NCI-H128 (cell line): ENCODE measurements at regions not wholly inside any gene's neighbourhood (a gene's known extent, or its start where the extent isn't known, plus 50 kb on each side); places are given as distances from the start of the nearest gene placed in this dataset.
"Not testable (repeated sequence)": the region's sequence is repeated elsewhere in the genome, so short reads cannot be mapped to it uniquely, and the experiment has no call there.

ENCODE experiments used
- DNase-seq: peaks from one replicate; lab custom pipeline; 2025; ENCODE audit not compliant: unreplicated experiment; lab: John Stamatoyannopoulos, UW

GRCh38 chr11:98728421-98728820, 292.3 kb upstream of the CNTN5 start:
- DNase-seq, result no peak

- no peak for DNase-seq
These were observed 291.6 kb upstream of the CNTN5 start for GRCh38 chr11:98729118-98729517.

DNA sequence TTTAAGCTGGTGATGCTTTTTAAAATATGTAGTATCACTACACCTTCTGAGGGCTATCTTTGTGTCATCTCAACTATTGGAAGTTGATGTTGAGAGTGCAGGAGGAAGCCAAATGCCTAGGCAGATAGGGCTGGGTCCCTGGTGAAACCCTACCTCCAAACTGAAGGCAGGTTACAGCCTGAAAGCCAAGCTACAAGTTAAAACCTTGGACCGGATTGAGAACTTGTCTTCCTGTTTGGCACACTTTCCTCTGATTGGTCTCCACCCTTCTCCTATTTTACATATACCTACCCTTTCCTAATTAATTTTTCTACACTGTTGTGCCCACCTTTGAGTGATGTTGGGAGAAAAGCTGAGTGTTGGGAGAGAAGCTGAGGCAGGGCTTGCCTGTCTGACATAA, 287.8 kb upstream of the CNTN5 start:
- DNase-seq, result no peak

DNA sequence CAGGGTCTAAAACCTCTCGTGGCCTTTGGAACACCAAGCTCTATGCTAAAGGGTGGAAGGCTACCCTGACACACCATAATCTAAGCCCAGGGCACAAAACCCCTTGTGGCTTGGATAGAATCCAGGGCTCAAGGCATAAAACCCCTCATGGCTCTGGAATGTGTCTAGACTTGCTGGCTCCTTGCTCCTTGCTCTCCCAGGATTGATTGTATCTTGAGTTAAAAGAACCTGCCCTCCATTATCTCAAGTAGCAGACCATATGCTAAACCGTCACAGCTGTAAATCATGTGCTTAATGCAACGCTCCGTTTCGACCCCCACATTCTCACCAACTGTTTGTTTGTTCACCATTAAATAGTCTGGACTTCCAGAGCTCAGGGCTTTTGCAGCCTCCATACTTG, 287.4 kb upstream of the CNTN5 start:
- not testable (repeated sequence) for DNase-seq

- no peak for DNase-seq
These were observed 286.1 kb upstream of the CNTN5 start for GRCh38 chr11:98734686-98735085.

DNA sequence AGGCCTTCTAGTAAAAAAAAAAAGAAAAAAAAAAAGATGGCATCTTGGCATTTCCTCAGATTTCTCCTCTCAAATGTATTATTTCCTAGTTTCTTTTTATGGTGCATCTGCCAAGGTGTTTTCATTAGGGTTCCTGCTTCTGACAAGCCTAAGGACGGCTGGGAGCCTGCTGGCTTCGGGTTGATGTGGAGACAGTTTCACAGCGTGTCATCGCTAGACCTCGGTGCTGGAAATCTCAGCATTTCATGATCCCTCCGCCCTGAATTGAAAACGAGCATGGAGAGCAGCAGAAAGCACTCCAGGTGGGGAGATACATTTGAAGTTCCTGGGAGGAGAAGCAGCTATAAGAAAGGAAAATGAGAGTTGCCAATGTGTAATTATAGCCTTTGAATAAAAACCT, 283.9 kb upstream of the CNTN5 start:
- DNase-seq, result no peak

GRCh38 chr11:98740321-98740720, 280.4 kb upstream of the CNTN5 start:
- no peak for DNase-seq

DNA sequence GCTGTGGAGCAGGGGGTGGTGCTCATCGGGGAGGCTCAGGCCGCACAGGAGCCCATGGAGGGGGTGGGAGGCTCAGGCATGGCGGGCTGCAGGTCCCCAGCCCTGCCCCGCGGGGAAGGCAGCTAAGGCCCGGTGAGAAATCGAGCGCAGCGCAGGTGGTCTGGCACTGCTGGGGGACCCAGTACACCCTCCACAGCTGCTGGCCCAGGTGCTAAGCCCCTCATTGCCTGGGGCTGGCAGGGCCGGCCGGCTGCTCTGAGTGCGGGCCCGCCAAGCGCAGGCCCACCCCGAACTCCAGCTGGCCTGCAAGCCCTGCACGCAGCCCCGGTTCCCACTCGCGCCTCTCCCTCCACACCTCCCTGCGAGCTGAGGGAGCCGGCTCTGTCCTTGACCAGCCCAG, 257.3 kb upstream of the CNTN5 start:
- DNase-seq, result not testable (repeated sequence)

DNA sequence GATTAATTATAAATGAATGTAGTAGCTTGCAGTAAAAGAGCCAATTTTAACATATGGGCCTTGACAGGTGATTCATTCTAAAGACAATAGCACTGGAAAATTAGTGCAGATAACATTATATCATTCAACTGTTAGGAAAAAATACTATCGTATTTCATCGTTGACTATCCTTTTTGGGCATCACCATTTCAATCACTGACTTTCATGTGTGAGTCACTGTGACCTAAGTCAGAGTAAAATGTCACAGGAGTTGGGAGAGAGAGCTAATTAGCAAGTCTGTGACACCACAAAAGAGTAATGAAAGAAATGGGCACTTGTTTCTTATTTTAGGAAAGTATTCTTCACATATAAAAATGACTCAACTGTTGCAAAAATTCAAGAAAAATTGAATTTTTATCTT, 253.8 kb upstream of the CNTN5 start:
- no peak for DNase-seq

DNA sequence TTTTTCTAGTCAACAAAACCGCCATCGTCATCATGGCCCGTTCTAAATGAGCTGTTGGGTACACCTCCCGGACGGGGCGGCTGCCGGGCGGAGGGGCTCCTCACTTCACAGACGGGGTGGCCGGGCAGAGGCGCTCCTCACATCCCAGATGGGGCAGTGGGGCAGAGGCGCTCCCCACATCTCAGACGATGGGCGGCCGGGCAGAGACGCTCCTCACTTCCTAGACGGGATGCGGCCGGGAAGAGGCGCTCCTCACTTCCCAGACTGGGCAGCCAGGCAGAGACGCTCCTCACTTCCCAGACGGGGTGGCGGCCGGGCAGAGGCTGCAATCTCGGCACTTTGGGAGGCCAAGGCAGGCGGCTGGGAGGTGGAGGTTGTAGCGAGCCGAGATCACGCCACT, 250.7 kb upstream of the CNTN5 start:
- not testable (repeated sequence) for DNase-seq

GRCh38 chr11:98771791-98772190, 249.0 kb upstream of the CNTN5 start:
- no peak for DNase-seq

- no peak for DNase-seq
These were observed 247.9 kb upstream of the CNTN5 start for GRCh38 chr11:98772893-98773292.

DNA sequence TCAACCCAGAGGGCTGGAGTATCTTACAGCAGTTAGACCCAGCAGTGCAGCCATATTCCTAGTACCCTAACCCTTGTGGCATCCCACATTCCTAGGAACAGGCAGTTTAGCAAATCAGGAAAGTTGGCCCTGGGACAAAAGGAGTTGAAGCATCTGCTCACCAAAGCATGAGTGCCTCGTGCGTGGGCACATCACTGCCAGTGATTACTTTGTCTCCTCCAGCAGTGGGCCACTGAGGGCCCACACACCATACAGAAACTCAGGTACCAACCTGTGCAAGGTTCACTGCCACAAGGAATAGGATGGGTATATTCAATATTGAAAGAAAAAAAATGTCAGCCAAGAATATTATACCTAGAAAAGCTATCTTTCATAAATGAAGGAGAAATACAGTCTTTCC, 227.5 kb upstream of the CNTN5 start:
- DNase-seq, result no peak

GRCh38 chr11:98798333-98798732, 222.4 kb upstream of the CNTN5 start:
- DNase-seq, result no peak

- DNase-seq, result no peak
These were observed 220.1 kb upstream of the CNTN5 start for GRCh38 chr11:98800696-98801095.

GRCh38 chr11:98828986-98829708, 191.6 kb upstream of the CNTN5 start:
- DNase-seq, result no peak

GRCh38 chr11:98829971-98830370, 190.8 kb upstream of the CNTN5 start:
- DNase-seq, result no peak

GRCh38 chr11:98834776-98835175, 186.0 kb upstream of the CNTN5 start:
- no peak for DNase-seq

DNA sequence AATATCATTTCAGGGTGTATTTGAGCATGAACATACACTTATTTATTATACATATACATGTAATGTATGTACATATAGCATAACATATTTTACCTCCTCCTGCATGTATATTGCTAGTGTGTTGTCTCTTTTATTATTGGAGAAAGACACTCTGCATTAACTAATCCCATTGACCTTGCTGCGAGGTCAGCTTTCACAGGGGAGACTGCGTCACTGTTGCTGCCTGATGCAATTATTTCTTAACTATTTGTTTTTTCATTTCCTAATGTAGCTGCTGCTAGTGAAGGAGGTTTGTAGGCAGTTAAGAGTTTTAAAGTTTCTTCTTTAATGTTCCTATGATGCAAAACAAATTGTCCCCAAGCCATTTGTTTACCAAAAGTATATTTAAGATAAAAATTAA, 185.4 kb upstream of the CNTN5 start:
- no peak for DNase-seq

- DNase-seq, result no peak
These were observed 184.6 kb upstream of the CNTN5 start for GRCh38 chr11:98836156-98836555.

GRCh38 chr11:98842187-98842586, 178.6 kb upstream of the CNTN5 start:
- no peak for DNase-seq

- no peak for DNase-seq
These were observed 158.6 kb upstream of the CNTN5 start for GRCh38 chr11:98862169-98862568.

DNA sequence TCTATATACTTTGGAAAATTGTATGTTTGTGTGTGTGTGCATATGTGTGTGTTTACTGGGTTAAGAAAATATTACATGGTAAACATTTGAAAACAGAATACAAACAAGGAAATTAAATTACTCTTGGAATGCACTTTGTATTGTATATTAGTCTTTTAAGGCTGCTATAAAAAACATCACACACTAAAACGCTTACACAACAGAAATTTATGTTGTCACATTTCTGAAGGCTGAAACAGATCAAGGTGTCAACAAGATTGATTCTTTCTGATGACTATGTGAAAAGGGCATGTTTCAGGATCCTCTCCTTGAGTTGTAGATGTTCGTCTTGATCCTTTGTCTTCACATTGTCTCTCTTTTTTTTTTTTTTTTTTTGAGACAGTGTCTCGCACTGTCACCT, 149.1 kb upstream of the CNTN5 start:
- no peak for DNase-seq
